Fibroblast of skin of back (primary cell): ENCODE measurements at regions not wholly inside any gene's neighbourhood (a gene's known extent, or its start where the extent isn't known, plus 50 kb on each side); places are given as distances from the start of the nearest gene placed in this dataset.
"Not testable (repeated sequence)": the region's sequence is repeated elsewhere in the genome, so short reads cannot be mapped to it uniquely, and the experiment has no call there.

ENCODE experiments used
- DNase-seq: peaks from one replicate; pipeline ENCODE4 v3.0.0-alpha.2; 2013

DNA sequence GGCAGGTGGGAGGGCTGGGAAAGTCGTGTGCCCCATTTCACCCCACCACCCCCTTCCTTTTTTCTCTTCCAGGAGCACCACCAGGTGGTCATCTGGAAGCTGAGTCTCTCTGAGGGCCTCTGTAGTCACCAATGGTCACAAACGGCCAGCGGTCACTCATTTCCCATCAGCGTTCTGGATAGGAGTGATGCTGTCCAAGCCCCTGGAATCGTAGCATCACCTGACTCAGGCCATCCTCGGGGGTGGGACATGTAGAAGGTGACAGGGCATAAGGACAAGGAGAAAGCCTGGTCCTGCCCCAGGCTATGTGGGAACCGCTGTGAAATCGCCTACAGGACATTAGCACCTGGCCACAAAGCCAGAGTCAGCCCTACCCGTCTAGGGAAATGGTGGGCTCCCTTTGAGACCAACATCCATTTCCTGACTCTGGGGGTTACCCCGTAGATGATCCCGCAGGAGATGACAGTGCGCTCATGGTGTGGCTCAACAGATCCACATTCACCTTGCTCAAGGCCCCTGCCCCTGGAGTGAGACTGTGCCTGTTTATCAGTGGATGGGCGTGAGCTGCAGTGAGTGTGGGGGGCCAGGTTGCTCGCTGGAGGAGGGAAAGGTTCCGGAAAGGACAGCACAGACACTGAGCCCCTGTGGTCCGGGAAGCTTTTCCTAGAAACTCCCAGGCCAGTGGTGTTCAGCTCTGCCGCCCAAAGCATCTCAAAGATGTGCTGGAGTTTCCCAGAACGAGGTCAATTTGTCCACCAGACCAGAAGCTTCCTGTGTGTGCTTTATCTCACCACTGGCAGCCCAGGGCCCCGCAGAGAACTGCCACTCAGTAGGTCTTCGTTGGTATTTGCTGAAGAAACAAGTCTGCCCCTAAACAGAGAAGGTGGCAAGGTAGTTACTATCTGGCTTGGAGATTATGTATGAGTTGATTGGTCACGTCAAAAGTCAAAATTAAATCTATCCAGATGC lies 61.1 kb upstream of the UNC5A start:
- no peak for DNase-seq

DNA sequence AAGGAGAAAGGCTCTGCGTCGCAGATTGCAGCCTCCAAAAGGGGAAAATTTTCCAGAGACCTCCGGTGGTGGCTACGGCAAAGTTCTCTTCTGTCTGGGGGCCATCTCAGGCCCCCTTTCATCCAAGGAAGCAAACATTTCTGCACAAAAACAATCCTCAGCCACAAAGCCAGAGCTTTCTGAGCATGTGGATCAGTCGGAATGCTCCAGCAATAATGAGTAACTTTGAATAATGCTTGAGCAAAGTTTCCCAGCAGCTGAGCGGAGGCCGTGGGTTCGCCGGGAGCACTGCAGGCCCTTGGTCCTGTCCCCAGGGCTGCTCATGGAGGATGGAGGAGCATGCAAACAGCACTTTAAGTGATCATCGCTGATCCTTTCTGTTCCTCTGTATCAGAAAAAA lies 60.2 kb upstream of the UNC5A start:
- DNase-seq, result no peak

DNA sequence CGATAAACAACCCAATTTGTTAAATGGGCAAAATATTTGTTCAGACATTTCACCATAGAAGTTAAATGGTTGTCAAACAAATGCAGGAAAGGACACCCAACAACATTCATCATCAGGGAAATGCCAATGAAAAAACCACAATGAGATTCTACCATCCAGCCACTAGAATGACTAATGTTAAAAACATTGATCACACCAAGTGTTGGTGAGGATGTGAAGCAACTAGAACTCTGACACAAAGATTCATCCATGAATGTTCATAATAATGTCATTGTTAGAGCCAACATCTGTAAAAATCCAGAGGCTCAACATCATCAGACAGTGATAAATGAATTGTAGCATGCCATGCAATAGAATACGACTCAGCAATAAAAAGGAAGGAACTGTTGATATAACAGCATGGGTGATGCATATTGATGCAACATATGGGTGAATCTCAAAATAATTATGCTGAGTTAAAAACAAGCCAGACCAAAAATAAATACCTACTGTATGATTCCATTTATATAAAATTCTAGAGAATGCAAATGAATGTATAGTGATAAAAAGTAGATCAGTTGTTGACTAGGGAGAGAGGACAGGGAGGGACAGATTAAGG lies 55.9 kb upstream of the UNC5A start:
- peak; percentile 5 for DNase-seq

DNA sequence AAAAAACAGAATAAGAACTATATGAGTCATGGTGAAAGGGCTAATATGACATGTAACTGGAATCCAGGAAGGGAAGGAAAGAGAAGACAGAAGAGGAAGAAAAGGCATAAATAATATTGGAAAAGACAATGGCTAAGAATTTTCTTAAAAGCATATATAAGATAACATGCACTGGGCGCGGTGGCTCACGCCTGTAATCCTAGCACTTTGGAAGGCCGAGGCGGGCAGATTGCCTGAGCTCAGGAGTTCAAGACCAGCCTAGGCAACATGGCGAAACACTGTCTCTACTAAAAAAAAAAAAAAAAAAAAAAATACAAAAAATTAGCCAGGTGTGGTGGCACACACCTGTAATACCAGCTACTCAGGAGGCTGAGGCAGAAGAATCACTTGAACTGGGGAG lies 54.8 kb upstream of the UNC5A start:
- DNase-seq, result not testable (repeated sequence)

DNA sequence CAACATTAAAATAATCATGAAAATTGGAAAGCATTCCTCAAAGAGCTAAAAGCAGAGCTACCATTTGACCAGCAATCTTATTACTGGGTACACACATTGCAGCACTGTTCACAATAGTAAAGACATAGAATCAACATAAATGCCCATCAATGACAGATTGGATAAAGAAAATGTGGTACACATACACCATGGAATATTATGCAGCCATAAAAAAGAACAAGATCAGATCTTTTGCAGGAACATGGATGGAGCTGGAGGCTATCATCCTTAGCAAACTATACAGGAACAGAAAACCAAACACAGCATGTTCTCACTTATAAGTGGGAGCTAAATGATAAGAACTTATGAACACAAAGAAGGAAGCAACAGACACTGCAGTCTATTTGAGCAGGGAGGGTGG lies 52.8 kb upstream of the UNC5A start:
- DNase-seq, result not testable (repeated sequence)
